ENCODE measurements at regions not wholly inside any gene's neighbourhood (a gene's known extent, or its start where the extent isn't known, plus 50 kb on each side); places are given as distances from the start of the nearest gene placed in this dataset.

DNA sequence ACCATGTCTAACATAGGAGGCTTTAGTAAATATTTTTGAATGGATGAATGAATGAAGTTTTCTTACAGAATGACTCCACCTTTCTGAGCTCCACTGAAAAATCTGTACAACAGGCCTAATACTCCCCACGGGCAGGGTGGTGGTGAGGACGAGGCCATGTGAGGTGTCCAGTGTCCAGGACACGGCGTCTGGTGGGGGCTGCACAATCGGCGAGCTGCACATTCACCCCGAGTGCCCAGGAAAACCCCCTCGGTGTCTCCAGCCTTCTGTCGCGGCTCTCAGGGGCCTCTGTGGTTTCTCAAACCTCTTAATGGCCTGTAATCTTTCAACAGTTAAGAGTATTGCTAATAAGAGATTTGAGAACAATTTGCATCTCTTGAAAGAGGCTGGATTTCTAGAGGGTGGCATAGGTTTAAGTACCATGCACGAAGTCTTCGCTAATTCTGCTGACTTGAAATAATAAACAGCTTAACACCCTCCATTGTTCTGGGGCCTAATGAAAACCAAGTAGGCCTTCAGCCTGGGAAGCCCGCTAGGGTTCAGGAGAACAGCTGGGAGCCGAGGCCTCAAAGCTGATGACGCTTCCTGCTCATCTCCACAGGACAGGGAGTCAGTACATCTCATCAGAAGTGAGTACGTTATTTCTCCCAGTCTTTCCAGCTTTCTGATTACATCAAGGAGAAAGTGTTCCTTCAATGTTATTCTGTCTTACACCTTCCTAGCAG is 304.6 kb upstream of the FOXF1 start:
- no peak for TF ChIP-seq CTCF (IDR thresholded peaks at IDR 0.05)
- H3K4me3 ChIP-seq = no peak overlapping the region
- no peaks in the 10 kb centered on the region for H3K36me3 ChIP-seq
- DNase-seq (ENCODE audit: low spot score) = no peak
- H3K27me3 ChIP-seq (replicated peaks; ENCODE audit: insufficient read depth) = no peaks in the 10 kb centered on the region
- H3K27ac ChIP-seq = no peak overlapping the region
- no peaks in the 10 kb centered on the region for H3K4me1 ChIP-seq (ENCODE audit: control insufficient read depth in 1 of 2, low read depth in 2 of 2)
- no peaks in the 10 kb centered on the region for H3K9me3 ChIP-seq
- no peak for ATAC-seq (ENCODE audit: insufficient number of reproducible peaks, low FRiP score, low read depth)

GRCh38 chr16:86207350-86207749 is 303.0 kb upstream of the FOXF1 start:
- Histone ChIP-seq H3K27me3 (replicated peaks; ENCODE audit: insufficient read depth) (no peaks in the 10 kb centered on the region), H3K4me1 (ENCODE audit: control insufficient read depth in 1 of 2, low read depth in 2 of 2) (no peaks in the 10 kb centered on the region), H3K27ac (no peak overlapping the region), H3K36me3 (no peaks in the 10 kb centered on the region), H3K4me3 (no peak overlapping the region), H3K9me3 (no peaks in the 10 kb centered on the region)
- DNase-seq (ENCODE audit: low spot score) (no peak), ATAC-seq (ENCODE audit: insufficient number of reproducible peaks, low FRiP score, low read depth) (no peak)
- TF ChIP-seq CTCF (IDR thresholded peaks at IDR 0.05) = no peak

- no peaks in the 10 kb centered on the region for H3K36me3 ChIP-seq
- no peaks in the 10 kb centered on the region for H3K9me3 ChIP-seq
- H3K27ac ChIP-seq = no peak overlapping the region
- DNase-seq (ENCODE audit: low spot score) = no peak
- H3K4me3 ChIP-seq = no peak overlapping the region
- no peaks in the 10 kb centered on the region for H3K27me3 ChIP-seq (replicated peaks; ENCODE audit: insufficient read depth)
- TF ChIP-seq CTCF (IDR thresholded peaks at IDR 0.05) = no peak
- no peak for ATAC-seq (ENCODE audit: insufficient number of reproducible peaks, low FRiP score, low read depth)
- no peaks in the 10 kb centered on the region for H3K4me1 ChIP-seq (ENCODE audit: control insufficient read depth in 1 of 2, low read depth in 2 of 2)
Observed at GRCh38 chr16:86209202-86209601, 301.1 kb upstream of the FOXF1 start.

- ATAC-seq (ENCODE audit: insufficient number of reproducible peaks, low FRiP score, low read depth) = no peak
- Histone ChIP-seq H3K9me3 (no peaks in the 10 kb centered on the region), H3K27me3 (replicated peaks; ENCODE audit: insufficient read depth) (no peaks in the 10 kb centered on the region), H3K4me3 (no peak overlapping the region), H3K36me3 (no peaks in the 10 kb centered on the region), H3K4me1 (ENCODE audit: control insufficient read depth in 1 of 2, low read depth in 2 of 2) (no peaks in the 10 kb centered on the region), H3K27ac (no peak overlapping the region)
- no peak for DNase-seq (ENCODE audit: low spot score)
- TF ChIP-seq CTCF (IDR thresholded peaks at IDR 0.05) = no peak
Observed at GRCh38 chr16:86210403-86211193, 299.7 kb upstream of the FOXF1 start.

- ATAC-seq (ENCODE audit: insufficient number of reproducible peaks, low FRiP score, low read depth) = no peak
- no peaks in the 10 kb centered on the region for H3K27me3 ChIP-seq (replicated peaks; ENCODE audit: insufficient read depth)
- no peaks in the 10 kb centered on the region for H3K9me3 ChIP-seq
- TF ChIP-seq CTCF (IDR thresholded peaks at IDR 0.05) = no peak
- no peaks in the 10 kb centered on the region for H3K36me3 ChIP-seq
- H3K4me1 ChIP-seq (ENCODE audit: control insufficient read depth in 1 of 2, low read depth in 2 of 2) = no peaks in the 10 kb centered on the region
- H3K27ac ChIP-seq = no peak overlapping the region
- H3K4me3 ChIP-seq = no peak overlapping the region
- DNase-seq (ENCODE audit: low spot score) = no peak
Observed at GRCh38 chr16:86211265-86211664, 299.1 kb upstream of the FOXF1 start.
